Midbrain (tissue), 1 donor: ENCODE measurements at regions not wholly inside any gene's neighbourhood (a gene's known extent, or its start where the extent isn't known, plus 50 kb on each side); places are given as distances from the start of the nearest gene placed in this dataset.

Experiments used
- DNase-seq: peaks from one replicate; lab custom pipeline; 2025; lab: John Stamatoyannopoulos, UW

DNA sequence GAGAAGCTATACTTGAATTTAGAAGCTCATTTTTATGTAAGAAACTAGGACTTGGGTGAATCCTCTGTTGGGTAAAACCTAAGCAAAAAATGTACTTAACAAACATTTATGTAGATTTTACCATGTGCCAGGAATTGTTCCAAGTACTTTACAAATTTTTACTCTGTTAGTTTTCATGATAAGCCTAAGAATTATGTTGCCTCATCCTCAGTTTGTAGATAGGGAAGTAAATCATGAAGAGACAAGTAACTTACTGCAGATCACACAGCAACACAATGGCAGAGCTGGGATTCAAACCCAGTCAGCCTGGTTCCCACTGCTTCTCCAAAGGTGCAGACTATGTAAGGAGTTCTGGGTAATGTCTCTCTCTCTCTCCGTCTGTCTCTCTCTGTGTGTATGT, 169.9 kb downstream of the DIPK2A start:
- DNase-seq = no peak

DNA sequence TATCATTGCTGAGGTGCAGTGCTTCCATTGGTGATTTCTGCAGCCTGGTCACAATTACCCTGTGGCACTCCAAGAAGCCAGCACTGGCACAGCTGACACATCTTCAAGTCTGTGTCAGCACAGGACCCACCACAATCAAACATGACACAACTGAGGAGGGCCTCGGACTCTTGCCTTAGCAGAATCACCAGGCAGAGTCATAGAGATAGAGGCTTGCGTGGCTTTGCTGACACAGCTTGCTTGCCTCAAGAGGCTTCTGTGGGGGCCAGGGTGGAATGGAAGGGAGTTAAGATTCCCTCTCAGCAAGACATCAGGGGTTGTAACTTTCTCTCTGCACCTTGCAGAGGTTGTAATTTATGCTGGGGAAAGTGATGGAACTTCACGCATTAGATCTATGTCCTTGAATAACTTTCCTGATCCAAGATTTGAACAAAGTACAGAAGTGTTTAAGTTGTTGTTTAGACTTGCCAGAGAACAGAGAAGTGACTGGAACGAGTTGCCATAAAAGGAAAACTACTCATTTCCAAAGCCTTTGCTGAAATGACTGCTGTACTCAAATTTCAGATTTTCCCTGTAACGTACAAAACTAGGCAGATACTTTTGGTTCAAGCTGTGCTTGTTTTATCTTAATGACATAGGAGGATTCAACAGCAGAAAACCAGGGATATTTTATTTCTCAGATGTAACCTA, 170.7 kb downstream of the DIPK2A start:
- no peak for DNase-seq

DNA sequence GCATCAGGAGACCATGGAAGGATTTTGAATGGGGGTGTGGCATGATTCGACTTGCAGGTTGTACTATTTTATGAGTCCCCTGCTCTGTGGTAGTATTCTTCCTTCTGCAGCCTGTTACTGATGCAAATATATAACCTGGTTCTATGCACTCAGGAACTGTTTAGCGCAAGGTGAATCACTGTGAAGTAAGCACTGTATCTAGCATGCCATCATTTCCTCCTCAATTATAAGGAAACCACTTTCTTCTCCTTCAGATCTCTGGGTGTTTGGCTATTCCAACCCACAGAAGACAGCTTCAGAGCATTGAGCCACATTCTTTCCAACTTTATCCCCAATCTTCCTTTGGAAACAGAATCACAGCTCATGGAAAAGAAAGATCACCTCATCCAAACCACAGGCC, 176.7 kb downstream of the DIPK2A start:
- no peak for DNase-seq

DNA sequence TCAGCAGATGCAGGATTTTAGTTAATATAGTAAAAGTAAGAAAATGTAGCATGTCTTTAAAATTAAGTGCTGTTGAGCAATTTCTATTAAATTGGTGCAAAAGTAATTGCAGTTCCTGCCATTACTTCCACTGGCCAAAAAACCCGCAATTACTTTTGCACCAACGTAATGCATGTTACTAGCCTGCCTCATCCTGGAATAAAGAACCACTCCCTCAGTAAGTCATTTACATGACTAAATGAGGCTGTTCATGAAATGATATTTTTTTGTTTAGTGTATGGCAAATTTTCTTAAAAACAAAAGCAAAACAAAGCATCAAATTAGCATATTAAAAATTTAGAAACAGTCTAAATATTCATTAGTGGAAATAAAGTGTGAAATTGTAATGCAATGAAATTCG, 180.4 kb downstream of the DIPK2A start:
- no peak for DNase-seq

DNA sequence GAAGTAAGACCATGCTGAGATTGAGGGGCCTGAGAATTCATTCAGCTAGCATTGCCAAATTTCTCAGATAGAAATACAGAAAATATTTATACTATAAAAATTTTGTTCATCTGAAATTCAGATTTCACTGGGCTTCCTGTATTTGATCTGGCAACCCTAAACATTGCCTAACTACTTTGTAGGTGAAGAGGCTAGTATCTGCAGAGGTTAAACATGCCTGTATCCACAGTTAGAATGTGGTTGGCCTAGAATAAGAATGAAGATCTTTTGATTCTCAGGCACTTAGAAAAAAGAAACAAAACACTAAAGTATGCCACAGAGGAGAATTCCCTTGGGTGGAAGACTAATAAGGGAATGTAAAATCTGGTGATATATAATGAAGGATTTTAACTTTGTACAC, 189.0 kb downstream of the DIPK2A start:
- DNase-seq = no peak

DNA sequence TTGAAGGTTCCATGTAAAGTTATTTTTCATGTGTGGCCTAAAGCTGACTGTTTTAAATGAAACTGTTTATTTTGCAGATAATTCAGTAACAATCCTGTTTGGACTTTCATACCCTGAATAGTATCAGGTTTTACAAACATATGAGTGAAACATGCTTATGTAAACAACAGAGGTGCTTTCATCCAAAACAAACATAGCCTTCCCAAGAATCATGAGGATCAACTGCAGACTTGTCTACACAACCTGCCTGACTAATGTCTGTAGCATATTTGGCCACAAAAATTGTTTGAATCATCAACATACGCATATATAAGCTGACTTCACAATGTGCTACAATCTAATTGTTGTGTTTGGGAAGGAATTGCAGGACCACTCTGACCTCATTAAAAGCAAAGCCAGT, 190.4 kb downstream of the DIPK2A start:
- DNase-seq = no peak

DNA sequence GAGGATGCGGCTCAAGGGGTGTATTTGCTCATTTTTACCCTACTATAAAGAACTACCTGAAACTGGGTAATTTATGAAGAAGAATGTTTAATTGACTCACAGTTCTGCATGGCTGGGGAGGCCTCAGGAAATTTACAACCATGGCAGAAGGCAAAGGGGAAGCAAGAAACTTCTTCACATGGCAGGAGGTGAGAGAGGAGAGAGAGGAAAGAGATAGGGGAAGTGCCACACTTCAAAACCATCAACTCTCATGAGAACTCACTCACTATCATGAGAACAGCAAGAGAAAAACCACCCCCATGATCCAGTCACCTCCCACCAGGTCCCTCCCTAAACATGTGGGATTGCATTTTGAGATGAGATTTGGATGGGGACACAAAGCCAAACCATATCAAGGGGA, 192.7 kb downstream of the DIPK2A start:
- no peak for DNase-seq

DNA sequence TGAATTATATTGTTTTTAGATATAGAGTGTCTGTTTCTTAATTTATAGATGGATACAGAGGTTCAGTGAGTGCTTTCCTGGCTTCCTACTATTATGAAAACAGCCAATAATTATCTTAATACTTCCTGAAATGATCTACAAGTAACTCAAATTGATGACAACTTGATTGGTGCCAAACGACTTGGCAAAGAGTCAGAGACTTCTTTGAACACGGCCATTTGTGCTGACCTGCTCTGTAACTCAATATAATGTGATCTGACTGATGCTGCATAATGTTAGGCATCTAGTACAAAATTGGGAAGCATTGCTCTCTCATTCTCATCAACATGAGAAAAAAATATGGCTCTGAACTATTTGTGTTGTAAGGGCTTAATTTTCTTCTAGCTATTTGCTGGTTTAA, 193.9 kb downstream of the DIPK2A start:
- no peak for DNase-seq

DNA sequence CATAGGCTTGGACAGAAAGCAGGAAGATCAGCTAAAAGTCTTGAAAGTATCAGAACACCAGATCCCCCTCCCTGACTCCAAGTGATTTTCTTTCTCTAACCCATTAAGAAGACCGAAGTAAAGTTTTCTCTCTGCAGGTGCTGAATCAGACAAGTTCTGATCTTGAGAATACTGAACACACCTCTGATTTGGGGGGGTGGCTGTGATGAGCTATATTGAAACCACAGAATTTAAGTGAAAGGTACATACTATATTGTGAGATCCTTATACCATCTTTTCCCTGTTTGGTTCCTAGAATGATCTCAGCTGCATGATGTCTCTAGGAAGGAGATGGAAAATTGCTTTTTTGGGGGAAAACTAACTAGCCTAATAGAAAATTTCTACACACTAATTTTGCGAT, 196.0 kb downstream of the DIPK2A start:
- DNase-seq = no peak

DNA sequence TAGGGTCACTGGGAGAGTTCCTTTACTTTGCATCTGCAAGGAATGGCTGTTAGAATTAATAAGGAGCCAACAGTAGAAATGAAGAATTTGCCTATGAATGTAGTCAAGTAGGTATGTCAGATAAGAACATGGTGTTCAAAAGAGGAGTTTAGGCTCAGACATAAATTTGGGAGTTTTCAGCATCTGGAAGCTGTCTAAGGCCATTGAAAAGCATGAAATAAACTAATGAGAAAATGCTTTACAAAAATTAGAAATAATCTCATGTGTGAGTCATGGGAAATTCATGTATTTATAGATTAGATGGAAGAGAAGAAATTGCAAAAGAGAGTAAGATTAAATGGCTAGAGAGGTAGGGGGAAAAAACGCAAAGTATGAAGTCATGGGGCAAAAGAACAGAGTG, 201.9 kb downstream of the DIPK2A start:
- no peak for DNase-seq

DNA sequence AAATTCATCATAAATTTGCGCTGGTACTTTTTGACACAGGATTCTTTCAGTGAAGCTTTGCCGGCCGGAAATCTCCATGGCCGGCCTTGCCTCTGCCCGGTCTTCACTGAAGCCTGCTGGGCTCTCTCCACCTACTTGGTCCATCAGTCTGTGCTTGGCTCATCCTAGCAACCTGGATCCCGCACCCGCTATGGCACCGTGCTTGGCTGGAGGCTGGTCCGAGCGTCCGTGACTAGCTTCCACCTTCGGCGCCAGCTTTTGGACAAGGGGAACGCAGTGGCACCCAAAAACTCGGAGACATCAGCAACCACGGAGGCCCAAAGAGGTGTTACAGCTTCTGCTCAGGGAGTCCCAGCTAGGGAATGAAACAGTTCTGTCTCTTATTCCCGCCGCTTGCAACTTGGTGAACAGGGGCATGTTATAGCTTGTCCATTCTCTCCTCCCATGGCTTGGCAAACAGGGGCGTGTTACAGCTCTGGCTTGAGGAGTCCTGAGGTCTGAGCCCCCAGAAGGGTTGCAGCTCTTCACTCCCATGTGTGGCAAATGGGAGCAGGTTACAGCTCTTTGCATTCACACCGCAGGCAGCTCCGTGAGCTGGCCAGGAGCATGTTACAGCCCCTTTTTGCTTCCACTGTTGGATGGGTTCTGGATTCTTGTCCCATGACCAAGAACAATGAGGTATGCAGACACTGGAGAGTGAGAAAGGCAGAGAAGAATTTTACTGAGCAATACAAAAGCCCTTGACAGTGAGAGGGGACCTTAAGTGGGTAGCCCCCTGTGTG, 204.2 kb downstream of the DIPK2A start:
- DNase-seq = no peak

DNA sequence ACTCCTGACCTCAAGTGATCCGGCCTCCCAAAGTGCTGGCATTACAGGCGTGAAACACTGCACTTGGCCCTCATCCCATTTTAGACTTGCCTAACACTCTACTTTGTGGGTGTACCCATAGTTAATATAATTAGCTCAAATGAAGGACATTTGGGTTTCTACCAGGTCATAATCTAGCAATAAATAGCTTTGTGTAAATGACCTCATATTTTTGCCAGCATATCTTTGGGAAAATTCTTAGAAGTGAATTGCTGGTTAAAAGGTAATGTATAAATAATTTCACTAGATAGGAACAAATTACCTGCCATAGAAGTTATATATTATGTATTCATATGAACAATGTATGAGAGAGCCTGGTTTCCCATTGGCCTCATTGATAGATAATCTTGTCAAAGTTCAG, 206.0 kb downstream of the DIPK2A start:
- no peak for DNase-seq

DNA sequence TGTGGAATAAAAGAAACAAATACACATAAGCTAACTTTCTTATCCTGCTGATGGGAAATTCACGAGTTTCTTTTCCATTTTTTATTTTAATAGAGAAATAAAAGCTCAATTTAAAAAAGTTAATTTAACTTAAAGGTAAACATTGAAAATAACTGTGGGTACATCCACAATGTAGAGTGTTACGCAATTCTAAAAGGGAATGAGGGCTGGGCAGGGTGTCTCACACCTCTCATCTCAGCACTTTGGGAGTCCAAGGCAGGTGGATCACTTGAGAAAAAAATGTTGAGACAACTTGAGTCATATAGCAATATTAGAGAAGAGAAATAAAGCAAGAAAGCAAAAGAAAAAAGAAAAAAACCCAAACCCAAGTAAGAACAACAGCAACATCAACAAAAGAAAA, 207.0 kb downstream of the DIPK2A start:
- no peak for DNase-seq

DNA sequence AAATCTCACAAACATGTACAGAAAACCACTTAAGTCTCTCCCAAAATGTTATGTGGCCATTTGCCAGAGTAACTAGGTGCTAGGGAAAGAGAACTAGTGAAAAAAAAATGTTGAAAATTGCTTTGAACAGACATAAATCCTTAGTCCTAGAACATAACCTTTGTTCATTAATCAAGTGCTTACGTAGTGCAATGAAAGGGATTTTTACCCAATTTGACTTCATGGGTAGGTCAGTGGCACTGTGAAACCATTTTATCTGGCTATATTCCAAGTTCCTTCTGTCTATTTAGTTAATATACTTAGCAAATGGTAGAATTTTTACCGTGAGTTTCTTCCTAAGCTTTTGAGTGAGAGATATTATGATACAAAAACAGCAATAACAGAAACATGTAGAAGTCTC, 209.4 kb downstream of the DIPK2A start:
- DNase-seq = no peak

DNA sequence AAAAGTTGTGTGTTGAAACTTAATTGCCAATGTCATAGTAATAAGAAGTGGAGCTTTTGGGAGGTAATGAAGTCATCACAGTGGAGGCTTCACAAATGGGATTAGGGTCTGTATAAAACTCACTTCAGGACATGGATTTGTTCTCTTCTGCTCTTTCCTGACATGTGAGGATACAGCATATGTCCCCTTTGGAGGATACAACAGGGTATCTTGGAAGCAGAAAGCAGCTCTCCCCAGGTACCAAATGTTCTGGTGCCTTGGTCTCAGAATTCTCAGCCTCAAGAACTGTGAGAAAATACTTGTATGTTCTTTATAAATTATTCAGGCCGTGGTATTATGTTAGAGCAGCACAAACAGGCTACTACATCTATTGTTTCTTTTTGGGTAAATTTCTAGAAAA, 210.9 kb downstream of the DIPK2A start:
- DNase-seq = no peak

DNA sequence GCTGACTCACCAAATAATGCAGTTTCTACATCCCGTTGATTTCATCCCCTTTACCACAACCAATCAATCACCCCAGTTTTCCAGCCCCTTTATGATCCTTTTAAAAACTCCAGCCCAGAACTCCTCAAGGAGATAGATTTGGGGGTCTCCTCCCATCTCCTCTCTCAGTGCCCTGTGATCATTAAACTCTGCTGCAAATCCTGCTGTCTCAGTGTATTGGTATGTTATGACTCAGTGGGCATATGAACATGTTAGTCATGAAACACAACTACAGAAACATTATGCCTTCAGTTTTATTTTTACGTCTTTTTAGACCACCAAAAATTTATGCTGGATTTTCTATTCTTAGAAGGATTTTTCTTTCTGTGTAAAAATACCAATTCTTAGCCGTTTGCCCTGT, 213.7 kb downstream of the DIPK2A start:
- no peak for DNase-seq

DNA sequence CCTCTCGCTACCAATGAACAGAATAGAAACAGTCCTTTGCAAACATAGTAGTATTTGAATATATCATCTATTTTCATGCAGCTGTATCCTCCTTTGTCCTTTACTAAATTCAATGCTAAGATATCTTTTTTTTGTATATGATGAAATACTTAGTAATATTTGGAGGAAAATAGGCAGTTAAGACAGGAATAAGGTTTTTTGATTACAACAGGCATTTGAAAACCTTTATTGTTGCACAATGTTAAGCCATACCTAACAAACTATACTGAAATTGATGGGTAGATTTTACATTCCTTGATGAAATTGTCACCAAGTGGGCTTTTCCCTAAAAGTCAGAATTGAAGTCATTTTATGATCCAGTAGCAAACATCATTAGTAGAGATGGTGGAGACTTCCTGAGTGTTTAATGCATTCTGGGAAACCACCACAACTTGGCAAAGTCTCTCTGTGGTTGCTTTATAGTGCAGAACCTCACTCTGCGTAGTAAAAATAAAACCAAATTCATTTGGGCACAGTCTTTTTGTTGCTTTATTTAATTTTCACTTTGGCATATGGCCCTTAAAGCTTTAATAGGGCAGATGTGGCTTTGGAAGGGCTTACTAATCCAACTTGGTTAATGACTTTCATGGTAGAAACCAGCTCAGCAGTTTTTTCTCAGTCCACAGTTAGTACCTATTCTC, 216.0 kb downstream of the DIPK2A start:
- DNase-seq = no peak

DNA sequence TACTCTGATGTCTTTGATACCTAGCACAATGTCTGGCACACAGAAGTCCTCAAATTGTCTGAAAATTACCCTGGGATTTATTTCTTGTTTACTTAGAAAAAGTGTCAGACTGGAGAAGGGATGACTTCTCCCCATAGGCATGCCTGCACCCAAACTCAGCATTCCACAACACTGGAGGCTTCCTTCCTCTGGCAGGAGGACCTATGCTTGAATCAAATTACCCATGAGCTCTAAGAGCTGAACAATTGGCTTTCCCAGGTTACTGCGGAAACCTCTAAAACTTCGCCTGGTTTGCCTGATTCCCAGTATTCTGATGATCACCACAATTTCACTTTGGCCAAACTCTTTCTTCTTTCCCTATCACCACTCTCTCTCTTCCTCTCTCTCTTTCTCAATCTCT, 217.4 kb downstream of the DIPK2A start:
- DNase-seq = no peak

DNA sequence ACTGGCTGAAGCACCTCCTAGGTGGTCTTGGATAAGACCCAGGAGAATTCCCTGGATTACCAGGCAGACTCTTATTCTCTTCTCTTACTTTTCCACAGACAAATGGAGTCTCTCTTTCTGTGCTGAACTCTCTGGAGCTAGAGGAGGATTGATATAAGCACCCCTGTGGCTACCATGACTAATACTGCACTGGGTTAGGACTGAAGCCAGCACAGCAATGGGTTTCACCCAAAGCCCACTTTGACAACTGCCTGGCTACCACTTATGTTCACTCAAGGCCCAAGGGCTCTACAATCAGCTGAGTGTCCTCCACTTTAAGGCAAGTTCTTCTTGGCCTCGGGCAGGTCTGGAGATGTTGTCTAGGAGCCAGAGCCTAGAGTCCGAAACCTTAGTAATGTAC, 225.5 kb downstream of the DIPK2A start:
- DNase-seq = no peak

DNA sequence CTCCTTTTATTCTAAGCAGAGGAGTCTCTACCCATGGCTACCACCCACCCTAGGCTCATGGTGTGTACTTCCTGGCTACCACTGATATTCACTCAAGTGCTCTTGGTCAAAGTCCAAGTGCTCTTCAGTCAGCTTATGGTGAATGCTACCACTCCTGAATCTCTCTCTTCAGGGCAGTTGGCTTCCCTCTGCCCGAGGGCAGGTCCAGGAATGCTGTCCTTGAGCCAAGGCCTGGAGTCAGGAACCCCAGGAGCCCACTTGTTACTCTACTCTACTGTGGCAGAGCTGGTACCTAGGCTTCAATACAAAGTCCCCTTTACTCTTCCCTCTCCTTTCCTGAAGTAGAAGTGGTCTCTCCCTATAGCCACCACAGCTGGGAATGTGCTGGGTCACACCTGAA, 226.0 kb downstream of the DIPK2A start:
- DNase-seq = no peak

DNA sequence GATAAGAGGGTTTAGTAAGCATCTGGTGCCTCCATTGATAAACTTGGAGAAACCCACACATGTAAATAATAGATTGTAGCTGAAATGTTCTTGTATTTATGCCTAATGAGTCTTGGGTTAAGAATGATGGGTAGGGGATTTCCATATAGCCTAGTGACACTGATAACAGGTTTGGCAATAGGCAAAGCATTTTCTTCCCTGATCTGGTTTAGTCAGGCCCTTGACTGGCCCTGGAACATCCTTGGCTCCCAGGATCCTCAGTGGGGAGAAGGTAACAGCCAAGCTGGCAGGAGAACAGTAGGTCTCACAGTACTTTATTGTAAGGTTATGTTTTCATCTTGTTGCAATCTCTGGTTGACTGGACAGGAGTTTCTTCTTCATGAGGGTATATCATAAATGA, 228.4 kb downstream of the DIPK2A start:
- no peak for DNase-seq

DNA sequence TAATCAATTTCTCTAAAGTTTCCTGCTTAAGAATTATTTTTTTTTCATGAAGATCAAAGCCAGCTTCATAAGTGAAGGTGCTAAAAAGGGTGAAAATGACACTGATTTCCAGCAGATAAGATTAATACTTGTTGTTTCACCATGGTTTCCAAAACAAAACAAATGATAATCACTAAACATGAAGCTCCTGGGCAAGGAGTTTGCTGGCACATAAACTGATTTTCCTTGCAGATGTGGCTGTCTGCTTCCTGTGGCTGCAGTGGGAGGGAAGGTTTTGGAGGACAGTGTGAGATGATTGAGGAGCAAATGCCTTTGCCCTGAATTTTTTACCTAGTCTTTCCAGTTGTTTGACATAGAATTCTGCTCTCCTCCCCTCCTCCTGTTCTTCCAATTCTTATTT, 228.8 kb downstream of the DIPK2A start:
- no peak for DNase-seq

DNA sequence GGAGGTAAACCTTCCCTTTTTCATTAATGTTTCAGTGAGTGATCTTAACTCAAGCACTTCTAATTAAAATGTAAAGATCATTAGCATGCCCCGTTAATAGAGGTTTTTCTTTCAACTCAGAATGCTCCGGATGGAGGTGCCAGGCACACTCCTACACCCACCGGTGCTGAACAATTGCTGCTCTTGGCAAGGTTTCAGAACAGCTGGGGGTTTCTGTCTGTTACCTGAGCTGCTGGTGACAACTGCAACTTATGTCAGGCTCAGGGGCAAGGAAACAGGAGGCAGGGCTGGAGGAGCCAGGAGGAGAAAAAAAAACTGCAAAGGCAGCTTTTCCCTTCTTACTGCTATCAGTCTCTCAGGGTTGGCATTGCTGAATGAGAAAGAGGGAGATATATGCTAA, 250.1 kb downstream of the DIPK2A start:
- no peak for DNase-seq
